Endothelial cell of umbilical vein (primary cell): ENCODE measurements at regions not wholly inside any gene's neighbourhood (a gene's known extent, or its start where the extent isn't known, plus 50 kb on each side); places are given as distances from the start of the nearest gene placed in this dataset.

Experiments used
- BruUV-seq: library from RNA; stranded (reverse); fragments of 400-500 nt; replicated peaks from 2 replicates; lab custom pipeline; 2021; lab: Mats Ljungman, UMichigan
- CTCF ChIA-PET: fragments of 300-600, 350-600 bp; sonication (Branson Sonifier 250); formaldehyde crosslinking; loops from one replicate; lab custom pipeline; 2021; ENCODE audit warnings: antibody characterized with exemption, inconsistent platforms; lab: Charles Lee
- POLR2A ChIA-PET: fragments of 300-600, 350-600 bp; sonication (Branson Sonifier 250); formaldehyde crosslinking; loops from one replicate; lab custom pipeline; 2021; ENCODE audit warnings: antibody characterized with exemption, inconsistent platforms; lab: Charles Lee
- DNase-seq: peaks from one replicate; pipeline ENCODE4 v3.0.0-alpha.2; 2011; ENCODE audit warnings: low read depth, low spot score
- FAIRE-seq: peaks from 2 replicates; lab custom pipeline; 2011; peaks lifted over from hg19 to GRCh38; lab: Jason Lieb, UNC
- H2AFZ ChIP-seq: 2 replicates; pipeline ENCODE4 v1.6.0; 2012; ENCODE audit warnings: low read depth, low read length, control low read depth, inconsistent platforms
- H3K27ac ChIP-seq: 2 replicates; pipeline ENCODE4 v1.5.1; 2011; ENCODE audit warnings: low read depth, mild to moderate bottlenecking, control low read depth, low read length, moderate library complexity; ENCODE audit not compliant: insufficient read depth
- H3K27me3 ChIP-seq, 2 experiments: 2 replicates each; pipeline versions ENCODE4 v1.6.0 to v1.6.1; 2011; ENCODE audit warnings: low read length in 2 of 2, mixed read lengths in 1 of 2; ENCODE audit not compliant: control insufficient read depth in 2 of 2, insufficient read depth in 2 of 2
- H3K36me3 ChIP-seq, 2 experiments: 2 replicates in 1 of 2; 3 replicates in 1 of 2; pipeline ENCODE4 v1.5.1; 2011; ENCODE audit warnings: low read length in 2 of 2, mild to moderate bottlenecking in 1 of 2, moderate library complexity in 1 of 2; ENCODE audit not compliant: control insufficient read depth in 2 of 2, insufficient read depth in 2 of 2; ENCODE audit errors: extremely low read depth in 1 of 2
- H3K4me1 ChIP-seq: 3 replicates; pipeline ENCODE4 v1.5.1; 2011; ENCODE audit warnings: mild to moderate bottlenecking, low read length; ENCODE audit not compliant: control insufficient read depth, insufficient read depth; ENCODE audit errors: extremely low read depth
- H3K4me2 ChIP-seq: 2 replicates; pipeline ENCODE4 v1.6.1; 2011; ENCODE audit warnings: low read length, control low read depth, mixed read lengths; ENCODE audit not compliant: insufficient read depth
- H3K4me3 ChIP-seq, 3 experiments: fragments of 200-600 bp in 1 of 3; sonication (generic), shearing (Covaris generic) in 1 of 3; replicated peaks in 1 of 3; 2 replicates each; pipeline ENCODE4 v1.5.1; 2011 to 2016; ENCODE audit warnings: control low read depth in 3 of 3, low read length in 3 of 3, mild to moderate bottlenecking in 2 of 3, inconsistent platforms in 1 of 3, low read depth in 1 of 3, moderate library complexity in 1 of 3; ENCODE audit not compliant: insufficient read depth in 1 of 3
- H3K79me2 ChIP-seq: 2 replicates; pipeline ENCODE4 v1.6.0; 2012; ENCODE audit warnings: low read length, inconsistent platforms; ENCODE audit not compliant: control insufficient read depth, insufficient read depth
- H3K9ac ChIP-seq: replicated peaks from 2 replicates; pipeline ENCODE3; 2011; ENCODE audit warnings: low read length, control low read depth; ENCODE audit not compliant: insufficient read depth; ENCODE audit errors: extremely low read depth
- H3K9me1 ChIP-seq: replicated peaks from 3 replicates; pipeline ENCODE4 v1.6.0; 2011; ENCODE audit warnings: mild to moderate bottlenecking, low read length; ENCODE audit not compliant: control insufficient read depth, insufficient read depth; ENCODE audit errors: extremely low read depth
- H3K9me3 ChIP-seq: replicated peaks from 2 replicates; pipeline ENCODE4 v1.5.1; 2012; ENCODE audit warnings: low read length, inconsistent platforms; ENCODE audit not compliant: control insufficient read depth, insufficient read depth
- H4K20me1 ChIP-seq: replicated peaks from 2 replicates; pipeline ENCODE3; 2011; ENCODE audit warnings: mild to moderate bottlenecking, low read length; ENCODE audit not compliant: control insufficient read depth, insufficient read depth; ENCODE audit errors: extremely low read depth
- CTCF ChIP-seq, 2 donors: IDR thresholded peaks; 1 replicate in 1 of 2; 2 replicates in 1 of 2; pipeline ENCODE4 v1.5.1; 2011; ENCODE audit warnings: low read length in 2 of 2, mild to moderate bottlenecking in 2 of 2, moderate library complexity in 2 of 2, control low read depth in 1 of 2, inconsistent platforms in 1 of 2, low read depth in 1 of 2; ENCODE audit not compliant: insufficient read depth in 1 of 2; ENCODE audit errors: extremely low read depth in 1 of 2
- EZH2 ChIP-seq: IDR thresholded peaks from 2 replicates; pipeline ENCODE4 v1.6.1; 2012; ENCODE audit warnings: borderline replicate concordance, low read depth, mild to moderate bottlenecking, moderate library complexity, low read length, inconsistent platforms; ENCODE audit not compliant: severe bottlenecking
- FOS ChIP-seq: IDR thresholded peaks from 2 replicates; pipeline ENCODE4 v1.6.1; 2011; ENCODE audit warnings: mild to moderate bottlenecking, low read length, moderate library complexity, borderline replicate concordance; ENCODE audit not compliant: insufficient read depth
- GATA2 ChIP-seq: IDR thresholded peaks from 2 replicates; pipeline ENCODE4 v1.7.0; 2011; ENCODE audit warnings: low read depth, mild to moderate bottlenecking, moderate library complexity, mixed read lengths, low read length; ENCODE audit not compliant: insufficient read length, insufficient read depth
- JUN ChIP-seq: IDR thresholded peaks from 2 replicates; pipeline ENCODE4 v1.6.1; 2011; ENCODE audit warnings: borderline replicate concordance, low read depth; ENCODE audit not compliant: insufficient read length, insufficient read depth
- MAX ChIP-seq: IDR thresholded peaks from 2 replicates; pipeline ENCODE4 v1.6.1; 2011; ENCODE audit not compliant: insufficient read depth, insufficient read length
- MYC ChIP-seq: IDR thresholded peaks from one replicate; pipeline ENCODE4 v1.6.1; 2011; ENCODE audit warnings: mild to moderate bottlenecking, low read depth, low read length
- POLR2A ChIP-seq: IDR thresholded peaks from 2 replicates; pipeline ENCODE4 v1.6.1; 2012; ENCODE audit warnings: low read depth, mild to moderate bottlenecking, control low read depth, low read length
- POLR2AphosphoS5 ChIP-seq: IDR thresholded peaks from 2 replicates; pipeline ENCODE4 v1.6.1; 2012; ENCODE audit warnings: low read depth, mild to moderate bottlenecking, control low read depth, low read length, moderate library complexity; ENCODE audit not compliant: insufficient read depth
- dilution Hi-C: fragments of 300-500 bp; cut with MboI; formaldehyde crosslinking; loops from one replicate; pipeline ENCODE4 v1.15.0; 2019; ENCODE audit warnings: low sequenced_read_pairs; ENCODE audit not compliant: extremely low pct_ligation_motif_present
- intact Hi-C: fragments of 100-400 bp; cut with micrococcal nuclease; formaldehyde crosslinking; loops from one replicate; pipeline ENCODE4 v1.10.0; 2022

- Histone ChIP-seq H4K20me1 (no peaks in the 10 kb centered on the region), H3K79me2 (no peaks in the 10 kb centered on the region), H3K4me1 (no peaks in the 10 kb centered on the region), H3K9ac (no peak overlapping the region), H3K27ac (no peak overlapping the region), H3K4me2 (no peak overlapping the region), H3K9me1 (no peaks in the 10 kb centered on the region), H3K9me3 (no peaks in the 10 kb centered on the region), H3K4me3 (no peak overlapping the region), H3K27me3 (no peaks in the 10 kb centered on the region), H3K36me3 (no peaks in the 10 kb centered on the region), H2AFZ (no peak overlapping the region)
- no TSS peak for BruUV-seq
- dilution Hi-C loops = no loop called here
- TF ChIP-seq MAX (no peak), EZH2 (no peak), JUN (no peak), GATA2 (no peak), POLR2AphosphoS5 (no peak), CTCF (IDR thresholded peaks at IDR 0.05; ENCODE audit: extremely low read depth in 1 of 2, insufficient read depth in 1 of 2, low read depth in 1 of 2, low read length in 2 of 2) (no peak), FOS (no peak), POLR2A (no peak), MYC (no peak)
- POLR2A ChIA-PET = no interaction called here
- intact Hi-C loops = no loop called here
- FAIRE-seq (no peak), DNase-seq (no peak)
- CTCF ChIA-PET = interaction anchor here (1.3 kb wide), 1 partner anchor 862 kb away, joined by 3 read pairs; no protein-coding TSS in a partner anchor
These were observed 1530.5 kb downstream of the PCDH18 start for GRCh38 chr4:136001791-136002190.
